ENCODE measurements at regions not wholly inside any gene's neighbourhood (a gene's known extent, or its start where the extent isn't known, plus 50 kb on each side); places are given as distances from the start of the nearest gene placed in this dataset.

DNA sequence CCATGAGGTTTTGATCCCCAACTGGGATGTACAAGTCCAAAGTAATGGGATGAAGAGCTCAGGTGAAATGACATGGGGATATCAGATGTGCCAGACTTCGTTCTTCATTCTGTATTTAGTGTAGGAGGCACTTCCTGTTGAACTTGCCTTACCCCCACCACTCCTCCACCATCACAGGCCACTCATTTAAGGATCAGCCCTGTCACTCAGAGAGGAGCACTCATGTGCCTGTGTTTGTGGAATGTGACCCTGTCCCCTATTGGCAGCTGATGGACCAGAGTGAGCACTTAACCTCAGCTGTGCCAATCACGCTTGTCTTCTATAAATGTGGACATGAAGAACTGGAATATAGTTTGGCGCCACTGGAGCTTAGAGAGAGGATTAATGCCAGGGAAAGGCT lies 91.4 kb upstream of the CTTNBP2NL start:
- Histone ChIP-seq H3K27me3 (ENCODE audit: insufficient read depth, low read length) (no peaks in the 10 kb centered on the region), H3K27ac (ENCODE audit: low read length) (no peak overlapping the region), H3K9me3 (ENCODE audit: insufficient read depth, low read depth, low read length) (no peaks in the 10 kb centered on the region), H3K9ac (ENCODE audit: low read depth, low read length) (no peak overlapping the region), H3K4me3 (ENCODE audit: low read length) (no peak overlapping the region), H3K4me1 (ENCODE audit: insufficient read depth, low read length) (peaks cover 7% of the 10 kb centered on the region), H3K36me3 (ENCODE audit: insufficient read depth, low read depth, low read length) (no peaks in the 10 kb centered on the region)

- Histone ChIP-seq H3K36me3 (ENCODE audit: insufficient read depth, low read depth, low read length) (no peaks in the 10 kb centered on the region), H3K9ac (ENCODE audit: low read depth, low read length) (no peak overlapping the region), H3K27me3 (ENCODE audit: insufficient read depth, low read length) (no peaks in the 10 kb centered on the region), H3K4me1 (ENCODE audit: insufficient read depth, low read length) (peaks cover 7% of the 10 kb centered on the region), H3K27ac (ENCODE audit: low read length) (no peak overlapping the region), H3K9me3 (ENCODE audit: insufficient read depth, low read depth, low read length) (no peaks in the 10 kb centered on the region), H3K4me3 (ENCODE audit: low read length) (no peak overlapping the region)
Observed at GRCh38 chr1:112307930-112308591, 88.0 kb upstream of the CTTNBP2NL start.

DNA sequence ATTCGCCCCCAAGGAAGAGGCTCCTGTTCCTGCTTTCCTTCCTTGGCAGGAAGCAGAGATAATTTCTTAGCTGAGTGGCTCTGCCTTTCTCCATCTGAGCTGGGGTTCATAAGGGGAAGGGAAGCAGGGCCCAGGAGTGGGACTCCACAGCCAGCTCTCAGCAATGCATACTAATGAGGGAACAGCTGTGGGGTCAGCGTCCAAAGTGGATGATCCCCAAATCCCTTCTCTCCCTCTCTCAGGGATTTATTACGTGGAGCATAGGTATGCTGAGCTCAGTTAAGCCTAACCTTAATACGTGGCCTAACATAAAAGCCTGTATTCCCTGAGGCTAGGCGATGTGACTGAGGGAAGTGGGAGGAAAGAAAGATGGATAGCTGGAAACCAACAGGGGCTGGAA lies 87.3 kb upstream of the CTTNBP2NL start:
- Histone ChIP-seq H3K4me1 (ENCODE audit: insufficient read depth, low read length) (peaks cover 7% of the 10 kb centered on the region), H3K9me3 (ENCODE audit: insufficient read depth, low read depth, low read length) (no peaks in the 10 kb centered on the region), H3K36me3 (ENCODE audit: insufficient read depth, low read depth, low read length) (no peaks in the 10 kb centered on the region), H3K27me3 (ENCODE audit: insufficient read depth, low read length) (no peaks in the 10 kb centered on the region), H3K4me3 (ENCODE audit: low read length) (no peak overlapping the region), H3K9ac (ENCODE audit: low read depth, low read length) (no peak overlapping the region), H3K27ac (ENCODE audit: low read length) (no peak overlapping the region)

DNA sequence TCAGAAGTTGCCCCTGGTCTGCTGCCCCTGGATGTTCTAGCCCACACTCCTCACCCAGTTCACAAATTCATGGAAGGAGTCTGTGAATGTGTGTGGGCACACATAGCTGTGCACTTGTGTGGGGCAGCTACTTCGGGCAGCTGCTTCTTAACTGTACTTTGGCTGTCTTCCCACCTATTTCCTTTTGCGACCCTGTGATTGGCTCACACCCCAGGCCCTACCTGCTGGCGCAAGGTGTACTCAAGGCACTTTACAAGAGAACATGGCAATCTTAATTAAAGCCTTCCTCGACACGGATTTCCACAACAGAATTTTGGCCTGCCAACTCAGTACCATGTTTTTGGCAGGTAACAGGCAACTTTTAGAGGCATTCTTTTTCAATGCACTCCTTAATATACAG lies 86.5 kb upstream of the CTTNBP2NL start:
- no peaks in the 10 kb centered on the region for H3K27me3 ChIP-seq (ENCODE audit: insufficient read depth, low read length)
- no peak overlapping the region for H3K9ac ChIP-seq (ENCODE audit: low read depth, low read length)
- H3K4me1 ChIP-seq (ENCODE audit: insufficient read depth, low read length), result peaks cover 7% of the 10 kb centered on the region
- no peak overlapping the region for H3K27ac ChIP-seq (ENCODE audit: low read length)
- H3K9me3 ChIP-seq (ENCODE audit: insufficient read depth, low read depth, low read length), result no peaks in the 10 kb centered on the region
- no peaks in the 10 kb centered on the region for H3K36me3 ChIP-seq (ENCODE audit: insufficient read depth, low read depth, low read length)
- H3K4me3 ChIP-seq (ENCODE audit: low read length), result no peak overlapping the region

- H3K4me3 ChIP-seq (ENCODE audit: low read length), result no peak overlapping the region
- H3K9me3 ChIP-seq (ENCODE audit: insufficient read depth, low read depth, low read length), result no peaks in the 10 kb centered on the region
- H3K9ac ChIP-seq (ENCODE audit: low read depth, low read length), result no peak overlapping the region
- no peaks in the 10 kb centered on the region for H3K36me3 ChIP-seq (ENCODE audit: insufficient read depth, low read depth, low read length)
- no peak overlapping the region for H3K27ac ChIP-seq (ENCODE audit: low read length)
- H3K4me1 ChIP-seq (ENCODE audit: insufficient read depth, low read length), result peaks cover 7% of the 10 kb centered on the region
- no peaks in the 10 kb centered on the region for H3K27me3 ChIP-seq (ENCODE audit: insufficient read depth, low read length)
Observed at GRCh38 chr1:112312315-112312714, 83.7 kb upstream of the CTTNBP2NL start.

- peaks cover 7% of the 10 kb centered on the region for H3K4me1 ChIP-seq (ENCODE audit: insufficient read depth, low read length)
- no peak overlapping the region for H3K27ac ChIP-seq (ENCODE audit: low read length)
- H3K27me3 ChIP-seq (ENCODE audit: insufficient read depth, low read length), result no peaks in the 10 kb centered on the region
- H3K36me3 ChIP-seq (ENCODE audit: insufficient read depth, low read depth, low read length), result no peaks in the 10 kb centered on the region
- H3K4me3 ChIP-seq (ENCODE audit: low read length), result no peak overlapping the region
- no peaks in the 10 kb centered on the region for H3K9me3 ChIP-seq (ENCODE audit: insufficient read depth, low read depth, low read length)
- H3K9ac ChIP-seq (ENCODE audit: low read depth, low read length), result no peak overlapping the region
Observed at GRCh38 chr1:112312879-112313278, 83.1 kb upstream of the CTTNBP2NL start.

DNA sequence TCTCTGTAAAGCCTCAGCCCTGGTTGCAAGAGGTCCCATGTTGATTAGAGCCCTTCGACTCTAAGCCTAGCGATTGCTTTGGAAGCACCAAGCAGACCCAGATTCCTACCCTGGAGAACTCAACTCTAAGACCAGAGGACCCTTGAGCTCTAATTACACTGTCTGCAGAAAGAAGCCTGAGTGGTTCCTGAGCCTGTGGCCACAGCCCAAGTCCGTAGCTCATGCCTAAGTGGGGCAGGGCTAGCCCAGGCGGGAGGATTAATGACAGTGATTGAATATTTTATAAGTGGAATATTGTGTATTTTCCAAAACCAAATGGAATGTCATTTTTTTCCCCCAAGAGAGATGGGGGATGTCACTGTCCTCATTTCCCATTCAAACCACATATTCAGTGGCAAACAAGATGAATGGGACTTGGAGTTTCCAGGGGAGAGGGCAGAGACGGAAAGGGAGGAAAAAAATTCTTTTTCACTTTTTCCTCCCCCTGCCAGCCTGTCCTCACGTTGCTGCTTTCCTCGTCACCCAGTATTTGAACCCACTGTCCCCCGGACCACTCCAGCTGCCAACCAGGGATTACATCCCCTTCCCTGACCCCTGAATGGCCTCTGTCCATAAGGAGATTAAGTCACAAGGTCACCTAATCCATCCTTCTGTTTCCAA lies 79.6 kb upstream of the CTTNBP2NL start:
- H3K36me3 ChIP-seq (ENCODE audit: insufficient read depth, low read depth, low read length), result no peaks in the 10 kb centered on the region
- H3K4me1 ChIP-seq (ENCODE audit: insufficient read depth, low read length), result peaks cover 8% of the 10 kb centered on the region; the same call in 1 of the 2 replicates
- no peaks in the 10 kb centered on the region for H3K9me3 ChIP-seq (ENCODE audit: insufficient read depth, low read depth, low read length)
- H3K27me3 ChIP-seq (ENCODE audit: insufficient read depth, low read length), result no peaks in the 10 kb centered on the region
- H3K4me3 ChIP-seq (ENCODE audit: low read length), result no peak overlapping the region
- no peak overlapping the region for H3K9ac ChIP-seq (ENCODE audit: low read depth, low read length)
- no peak overlapping the region for H3K27ac ChIP-seq (ENCODE audit: low read length)

- H3K27ac ChIP-seq (ENCODE audit: low read length), result no peak overlapping the region
- H3K4me3 ChIP-seq (ENCODE audit: low read length), result no peak overlapping the region
- no peaks in the 10 kb centered on the region for H3K27me3 ChIP-seq (ENCODE audit: insufficient read depth, low read length)
- H3K36me3 ChIP-seq (ENCODE audit: insufficient read depth, low read depth, low read length), result no peaks in the 10 kb centered on the region
- H3K4me1 ChIP-seq (ENCODE audit: insufficient read depth, low read length), result peaks cover 8% of the 10 kb centered on the region; the same call in 1 of the 2 replicates
- no peak overlapping the region for H3K9ac ChIP-seq (ENCODE audit: low read depth, low read length)
- H3K9me3 ChIP-seq (ENCODE audit: insufficient read depth, low read depth, low read length), result no peaks in the 10 kb centered on the region
Observed at GRCh38 chr1:112317140-112317539, 78.9 kb upstream of the CTTNBP2NL start.

DNA sequence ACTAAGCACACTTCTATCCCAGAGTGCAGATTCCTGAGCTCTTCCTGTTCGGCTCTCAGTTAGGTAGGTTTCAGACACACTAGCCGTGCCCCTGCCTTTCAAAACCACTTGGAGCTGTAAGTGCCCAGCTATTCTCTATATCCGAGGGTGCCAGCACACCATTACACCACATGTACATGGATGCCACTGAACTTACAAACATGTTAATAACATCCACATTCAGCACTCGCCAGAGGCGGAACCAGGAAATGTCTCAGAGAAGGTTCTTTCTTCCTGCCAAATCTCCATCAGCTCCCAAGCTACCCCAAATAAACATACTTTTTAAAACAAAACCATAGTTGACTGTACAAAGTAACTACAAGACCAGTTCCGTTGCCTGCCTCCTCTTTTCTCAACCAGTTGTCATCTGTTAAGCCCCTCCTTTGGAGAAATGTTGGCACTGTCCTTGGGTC lies 78.4 kb upstream of the CTTNBP2NL start:
- Histone ChIP-seq H3K27ac (ENCODE audit: low read length) (no peak overlapping the region), H3K4me1 (ENCODE audit: insufficient read depth, low read length) (peaks cover 8% of the 10 kb centered on the region; the same call in 1 of the 2 replicates), H3K4me3 (ENCODE audit: low read length) (no peak overlapping the region), H3K36me3 (ENCODE audit: insufficient read depth, low read depth, low read length) (no peaks in the 10 kb centered on the region), H3K27me3 (ENCODE audit: insufficient read depth, low read length) (no peaks in the 10 kb centered on the region), H3K9me3 (ENCODE audit: insufficient read depth, low read depth, low read length) (no peaks in the 10 kb centered on the region), H3K9ac (ENCODE audit: low read depth, low read length) (no peak overlapping the region)

- no peak overlapping the region for H3K9ac ChIP-seq (ENCODE audit: low read depth, low read length)
- no peaks in the 10 kb centered on the region for H3K36me3 ChIP-seq (ENCODE audit: insufficient read depth, low read depth, low read length)
- no peaks in the 10 kb centered on the region for H3K27me3 ChIP-seq (ENCODE audit: insufficient read depth, low read length)
- no peak overlapping the region for H3K27ac ChIP-seq (ENCODE audit: low read length)
- H3K9me3 ChIP-seq (ENCODE audit: insufficient read depth, low read depth, low read length), result no peaks in the 10 kb centered on the region
- H3K4me3 ChIP-seq (ENCODE audit: low read length), result no peak overlapping the region
- H3K4me1 ChIP-seq (ENCODE audit: insufficient read depth, low read length), result peaks cover 8% of the 10 kb centered on the region; the same call in 1 of the 2 replicates
Observed at GRCh38 chr1:112318263-112318662, 77.8 kb upstream of the CTTNBP2NL start.

DNA sequence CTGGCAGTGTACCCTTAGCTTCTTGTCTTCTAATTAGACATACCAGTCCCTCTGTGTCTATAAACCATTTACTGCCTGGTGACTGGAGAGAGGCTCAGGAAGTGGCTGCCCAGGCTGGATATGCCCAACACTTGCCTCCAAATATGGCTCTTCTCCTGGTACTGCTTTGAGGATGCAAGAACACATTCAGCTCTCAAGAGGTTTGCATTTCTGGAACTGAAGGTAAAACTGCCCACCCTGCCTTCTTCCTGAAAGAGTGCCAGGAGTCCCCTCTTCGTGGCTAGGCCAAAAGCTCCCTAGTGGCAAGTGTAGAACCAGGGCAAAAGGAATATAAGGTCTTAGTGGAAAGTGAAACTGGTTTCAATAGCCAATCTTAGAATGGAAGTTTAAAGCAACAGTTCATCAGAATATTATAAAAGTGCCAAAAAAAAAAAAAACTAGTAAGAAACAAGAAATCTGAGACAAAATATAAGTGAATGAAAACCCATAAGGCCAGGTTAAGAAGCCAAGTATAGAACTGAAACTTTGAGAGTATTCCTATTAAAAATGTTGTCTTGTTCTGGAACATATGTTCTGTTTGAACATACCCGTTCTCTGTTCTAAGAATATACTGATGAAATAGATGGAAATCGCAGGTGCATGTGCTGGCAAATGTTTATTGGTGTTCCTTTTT lies 77.2 kb upstream of the CTTNBP2NL start:
- Histone ChIP-seq H3K4me1 (ENCODE audit: insufficient read depth, low read length) (peaks cover 8% of the 10 kb centered on the region; the same call in 1 of the 2 replicates), H3K27ac (ENCODE audit: low read length) (no peak overlapping the region), H3K9me3 (ENCODE audit: insufficient read depth, low read depth, low read length) (no peaks in the 10 kb centered on the region), H3K9ac (ENCODE audit: low read depth, low read length) (no peak overlapping the region), H3K4me3 (ENCODE audit: low read length) (no peak overlapping the region), H3K36me3 (ENCODE audit: insufficient read depth, low read depth, low read length) (no peaks in the 10 kb centered on the region), H3K27me3 (ENCODE audit: insufficient read depth, low read length) (no peaks in the 10 kb centered on the region)

Data from iPS-20b (cell line).